HG03139 (cell line): ENCODE measurements at regions not wholly inside any gene's neighbourhood (a gene's known extent, or its start where the extent isn't known, plus 50 kb on each side); places are given as distances from the start of the nearest gene placed in this dataset.

Experiments
- ATAC-seq: cut with Tn5 transposase; IDR thresholded peaks from one replicate; pipeline ENCODE4 v1.9.1; 2021; ENCODE audit not compliant: unreplicated experiment

- ATAC-seq, result peak; percentile 29
These were observed 63.2 kb upstream of the MAPRE2 start for GRCh38 chr18:34977838-34978532.

- no peak for ATAC-seq
These were observed 62.7 kb upstream of the MAPRE2 start for GRCh38 chr18:34978533-34978893.

- no peak for ATAC-seq
These were observed 62.1 kb upstream of the MAPRE2 start for GRCh38 chr18:34978953-34979608.

- ATAC-seq, result no peak
These were observed 59.7 kb upstream of the MAPRE2 start for GRCh38 chr18:34981487-34981886.

- no peak for ATAC-seq
These were observed 55.2 kb upstream of the MAPRE2 start for GRCh38 chr18:34985963-34986362.

- ATAC-seq, result no peak
These were observed 50.6 kb upstream of the MAPRE2 start for GRCh38 chr18:34990597-34990996.

GRCh38 chr18:34991152-34991551 is 50.1 kb upstream of the MAPRE2 start:
- no peak for ATAC-seq
